ENCODE measurements at regions not wholly inside any gene's neighbourhood (a gene's known extent, or its start where the extent isn't known, plus 50 kb on each side); places are given as distances from the start of the nearest gene placed in this dataset.

DNA sequence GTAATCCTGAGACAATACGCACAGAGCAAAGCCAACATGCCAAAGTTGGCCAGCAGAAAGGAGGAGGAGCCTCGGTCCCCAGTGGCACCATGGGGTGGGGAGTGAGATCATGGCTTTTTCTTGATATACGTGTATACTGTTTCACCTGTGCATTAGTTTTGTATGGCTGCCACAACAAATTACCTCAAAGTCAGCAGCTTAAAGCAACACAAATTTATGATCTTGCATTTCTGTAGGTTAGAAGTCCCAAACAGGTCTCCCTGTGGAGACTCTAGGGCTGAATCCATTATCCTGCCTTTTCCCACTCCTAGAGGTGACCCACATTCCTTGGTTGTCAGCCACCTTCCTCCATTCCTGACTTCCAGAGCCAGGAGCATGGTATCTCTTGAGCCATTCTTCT, 176.9 kb upstream of the NSMCE3 start:
- TF ChIP-seq, protein P1, sequence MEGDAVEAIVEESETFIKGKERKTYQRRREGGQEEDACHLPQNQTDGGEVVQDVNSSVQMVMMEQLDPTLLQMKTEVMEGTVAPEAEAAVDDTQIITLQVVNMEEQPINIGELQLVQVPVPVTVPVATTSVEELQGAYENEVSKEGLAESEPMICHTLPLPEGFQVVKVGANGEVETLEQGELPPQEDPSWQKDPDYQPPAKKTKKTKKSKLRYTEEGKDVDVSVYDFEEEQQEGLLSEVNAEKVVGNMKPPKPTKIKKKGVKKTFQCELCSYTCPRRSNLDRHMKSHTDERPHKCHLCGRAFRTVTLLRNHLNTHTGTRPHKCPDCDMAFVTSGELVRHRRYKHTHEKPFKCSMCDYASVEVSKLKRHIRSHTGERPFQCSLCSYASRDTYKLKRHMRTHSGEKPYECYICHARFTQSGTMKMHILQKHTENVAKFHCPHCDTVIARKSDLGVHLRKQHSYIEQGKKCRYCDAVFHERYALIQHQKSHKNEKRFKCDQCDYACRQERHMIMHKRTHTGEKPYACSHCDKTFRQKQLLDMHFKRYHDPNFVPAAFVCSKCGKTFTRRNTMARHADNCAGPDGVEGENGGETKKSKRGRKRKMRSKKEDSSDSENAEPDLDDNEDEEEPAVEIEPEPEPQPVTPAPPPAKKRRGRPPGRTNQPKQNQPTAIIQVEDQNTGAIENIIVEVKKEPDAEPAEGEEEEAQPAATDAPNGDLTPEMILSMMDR (conservative IDR thresholded peaks at IDR 0.05), result no peak
- H3K27ac ChIP-seq, result no peak overlapping the region

DNA sequence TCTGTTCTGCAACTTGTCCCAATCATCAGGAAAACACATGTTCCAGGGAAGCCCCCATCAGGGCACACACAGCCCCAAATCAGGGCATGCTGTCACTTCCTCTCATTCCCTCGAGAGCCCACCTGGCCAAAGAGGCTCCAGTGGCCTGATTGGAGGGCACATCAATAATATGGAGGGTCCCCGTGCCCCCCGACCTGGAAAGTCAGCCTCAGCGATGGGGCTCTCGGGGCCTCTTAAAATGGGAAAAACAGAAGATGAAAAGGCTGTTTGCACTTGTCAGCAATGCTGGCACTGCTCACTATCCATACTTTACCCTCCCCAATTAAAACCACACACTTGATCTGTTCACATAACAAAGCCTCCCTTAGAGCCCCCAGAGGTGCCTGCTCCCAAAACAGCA, 172.9 kb upstream of the NSMCE3 start:
- no peak overlapping the region for H3K27ac ChIP-seq
- TF ChIP-seq, protein P1 (conservative IDR thresholded peaks at IDR 0.05), result no peak

DNA sequence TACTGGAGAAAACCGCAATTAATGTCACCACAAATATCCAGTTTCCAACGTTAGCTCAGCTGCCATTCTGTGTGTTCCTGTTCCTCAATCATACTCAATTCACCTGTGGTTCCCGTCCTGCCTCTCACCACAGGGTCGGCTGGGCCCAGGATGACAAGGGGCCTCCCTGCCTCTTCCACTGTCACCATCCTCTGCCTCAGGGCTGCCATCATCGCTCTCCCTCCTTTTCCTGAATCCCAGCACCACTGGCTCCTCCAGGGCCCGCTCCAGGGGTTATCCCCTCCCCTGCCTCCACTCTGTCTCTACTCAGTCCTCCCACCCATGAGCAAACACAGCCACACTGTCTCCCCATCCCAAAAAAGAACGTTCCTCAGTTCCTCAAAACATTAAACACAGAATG, 170.9 kb upstream of the NSMCE3 start:
- TF ChIP-seq, protein P1 (conservative IDR thresholded peaks at IDR 0.05), result no peak

DNA sequence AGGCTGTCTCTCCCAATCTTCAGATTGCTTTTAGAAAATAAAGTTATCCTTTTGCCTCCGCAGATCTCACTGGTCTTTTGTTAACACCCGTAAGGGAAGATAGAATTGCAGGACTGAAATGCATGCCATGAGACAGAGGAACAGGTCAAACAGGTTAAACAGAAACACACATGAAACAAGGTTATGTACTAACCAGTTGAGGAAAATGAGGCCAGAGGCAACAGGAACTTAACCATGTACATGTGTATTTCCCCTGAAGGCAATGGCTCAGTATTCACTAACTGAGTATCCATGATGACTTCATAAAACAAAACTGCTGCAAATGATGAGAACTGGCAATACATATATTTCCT, 169.1 kb upstream of the NSMCE3 start:
- H3K27ac ChIP-seq, result peak overlapping the region; percentile 85

More for the DNA sequence above, 170.9 kb upstream of the NSMCE3 start:
- H3K27ac ChIP-seq, result no peak overlapping the region

DNA sequence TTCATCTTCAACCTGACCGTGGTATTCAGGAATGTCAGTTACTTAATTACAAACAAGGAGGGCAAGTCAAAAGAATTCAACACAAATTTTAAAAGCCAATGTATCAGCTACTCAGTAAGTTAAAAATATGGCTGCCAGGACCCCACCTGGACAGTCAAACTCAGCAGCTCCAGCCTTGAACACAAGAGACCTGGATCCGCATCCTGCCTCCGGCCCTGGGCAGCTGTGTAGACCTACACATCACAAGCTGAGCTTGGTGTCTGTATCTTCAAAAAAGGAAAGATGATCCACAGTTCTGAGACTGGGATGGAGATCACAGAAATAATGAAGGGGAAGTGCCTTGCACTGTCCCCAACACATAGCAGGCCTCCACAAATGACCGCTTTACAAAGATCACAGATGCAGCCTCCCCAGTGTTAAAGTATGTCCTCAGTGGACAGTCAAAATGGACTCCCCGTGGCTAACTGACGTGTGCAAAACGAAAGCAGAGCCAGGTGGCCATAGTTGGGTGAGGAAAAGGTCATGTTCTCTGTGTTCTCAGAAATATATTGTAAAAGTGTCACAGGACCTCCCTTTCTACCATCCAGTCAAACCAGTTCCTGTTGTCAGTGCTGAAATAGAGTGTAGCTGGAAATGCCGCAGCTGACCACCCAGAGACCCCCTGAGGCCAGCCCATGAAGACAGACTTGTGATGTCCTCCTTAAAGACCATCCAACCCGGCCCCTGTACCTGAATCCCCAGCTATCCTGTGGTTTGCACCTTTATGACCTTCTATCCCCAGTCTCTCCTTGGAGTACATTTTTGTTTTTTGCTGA, 168.5 kb upstream of the NSMCE3 start:
- peak overlapping the region; percentile 85 for H3K27ac ChIP-seq
- TF ChIP-seq, protein P1 (conservative IDR thresholded peaks at IDR 0.05), result no peak

More for the DNA sequence above, 169.1 kb upstream of the NSMCE3 start:
- TF ChIP-seq, protein P1 (conservative IDR thresholded peaks at IDR 0.05), result no peak

DNA sequence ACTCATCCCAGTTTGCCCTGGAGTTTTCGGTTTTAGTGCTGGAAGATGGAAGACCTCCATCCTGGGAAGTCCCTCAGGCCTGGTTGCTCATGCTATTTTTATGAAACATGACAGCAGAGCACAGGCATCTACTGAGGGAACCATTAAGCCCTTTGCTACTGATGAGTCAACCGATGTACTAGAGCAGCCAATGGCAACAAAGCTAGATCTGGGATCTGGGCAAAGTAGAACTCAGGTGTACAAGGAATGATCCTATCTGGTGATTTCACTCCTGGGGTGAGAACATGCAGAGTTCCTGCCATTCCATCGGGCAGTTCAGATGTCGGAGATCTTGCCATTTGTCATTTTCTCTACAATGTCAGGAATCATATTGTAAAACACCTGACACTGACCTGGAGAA, 166.2 kb upstream of the NSMCE3 start:
- TF ChIP-seq, protein P1 (conservative IDR thresholded peaks at IDR 0.05), result no peak
- no peak overlapping the region for H3K27ac ChIP-seq

DNA sequence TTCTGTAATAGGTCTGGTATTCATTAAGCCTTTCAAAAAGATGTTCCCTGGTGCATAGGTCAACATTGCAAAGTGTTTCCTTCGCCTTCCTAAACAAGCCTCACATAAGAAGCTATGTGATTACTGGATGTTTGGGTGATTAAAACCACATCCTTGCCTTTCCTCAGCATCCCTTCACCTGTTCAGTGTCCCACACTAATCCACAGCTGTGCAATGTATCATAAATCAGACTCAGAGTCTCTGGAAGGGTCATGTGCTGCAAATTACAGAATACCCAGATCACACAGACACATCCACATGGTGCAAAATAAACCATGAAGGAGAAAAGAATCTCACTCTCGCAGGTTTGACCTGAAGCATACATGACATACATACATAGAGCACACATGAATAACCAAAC, 164.7 kb upstream of the NSMCE3 start:
- H3K27ac ChIP-seq, result no peak overlapping the region
- TF ChIP-seq, protein P1 (conservative IDR thresholded peaks at IDR 0.05), result no peak

Data from VCaP (cell line).